Esophagus (tissue), 2 donors: ENCODE measurements at regions not wholly inside any gene's neighbourhood (a gene's known extent, or its start where the extent isn't known, plus 50 kb on each side); places are given as distances from the start of the nearest gene placed in this dataset.

Experiments
- H3K27ac ChIP-seq, 2 donors: one replicate each; pipeline ENCODE4 v1.5.1; 2013; ENCODE audit warnings: low read depth in 2 of 2, mild to moderate bottlenecking in 2 of 2, inconsistent platforms in 1 of 2, low read length in 1 of 2, moderate library complexity in 1 of 2
- H3K27me3 ChIP-seq, 2 donors: one replicate each; pipeline ENCODE4 v1.6.1; 2013; ENCODE audit warnings: low read length in 2 of 2, control low read depth in 1 of 2, mild to moderate bottlenecking in 1 of 2; ENCODE audit not compliant: insufficient read depth in 2 of 2, control insufficient read depth in 1 of 2
- H3K36me3 ChIP-seq, 2 donors: one replicate each; pipeline ENCODE4 v1.6.1; 2013; ENCODE audit warnings: low read length in 1 of 2; ENCODE audit not compliant: control insufficient read depth in 2 of 2, insufficient read depth in 2 of 2
- H3K4me1 ChIP-seq, 2 donors: one replicate each; pipeline ENCODE4 v1.6.1; 2013; ENCODE audit warnings: low read length in 1 of 2; ENCODE audit not compliant: control insufficient read depth in 2 of 2, insufficient read depth in 2 of 2
- H3K4me3 ChIP-seq, 2 donors: one replicate each; pipeline ENCODE4 v1.5.1; 2013; ENCODE audit warnings: low read length in 2 of 2, mild to moderate bottlenecking in 2 of 2, low read depth in 1 of 2, moderate library complexity in 1 of 2
- H3K9me3 ChIP-seq, 2 donors: one replicate each; pipeline ENCODE4 v1.6.1; 2013; ENCODE audit warnings: mild to moderate bottlenecking in 2 of 2, low read depth in 1 of 2, low read length in 1 of 2, moderate library complexity in 1 of 2; ENCODE audit not compliant: control insufficient read depth in 2 of 2, insufficient read depth in 1 of 2
- WGBS, 2 donors: extraction: QIAGEN DNeasy Blood & Tissue Kit; methylation state at CpG; one replicate each; pipeline ENCODE4 v1.1.7; 2013; 5-methylcytosine and 5-hydroxymethylcytosine counted together
- donor health status: healthy with polysubstance abuse.
- donor health status: Bipolar disorder and iron deficiency.

GRCh38 chr7:61576-62360, 130.6 kb upstream of the FAM20C start:
- no peak overlapping the region for H3K4me3 ChIP-seq
- H3K27me3 ChIP-seq: no peaks in the 10 kb centered on the region
- WGBS, 2 donors: 84 to 91% methylated on average over 18 of the region's 18 CpGs
- peaks cover 0 to 4% of the 10 kb centered on the region in 2 donors for H3K4me1 ChIP-seq
- H3K36me3 ChIP-seq: no peaks in the 10 kb centered on the region
- no peaks in the 10 kb centered on the region for H3K9me3 ChIP-seq
- H3K27ac ChIP-seq: no peak overlapping the region

DNA sequence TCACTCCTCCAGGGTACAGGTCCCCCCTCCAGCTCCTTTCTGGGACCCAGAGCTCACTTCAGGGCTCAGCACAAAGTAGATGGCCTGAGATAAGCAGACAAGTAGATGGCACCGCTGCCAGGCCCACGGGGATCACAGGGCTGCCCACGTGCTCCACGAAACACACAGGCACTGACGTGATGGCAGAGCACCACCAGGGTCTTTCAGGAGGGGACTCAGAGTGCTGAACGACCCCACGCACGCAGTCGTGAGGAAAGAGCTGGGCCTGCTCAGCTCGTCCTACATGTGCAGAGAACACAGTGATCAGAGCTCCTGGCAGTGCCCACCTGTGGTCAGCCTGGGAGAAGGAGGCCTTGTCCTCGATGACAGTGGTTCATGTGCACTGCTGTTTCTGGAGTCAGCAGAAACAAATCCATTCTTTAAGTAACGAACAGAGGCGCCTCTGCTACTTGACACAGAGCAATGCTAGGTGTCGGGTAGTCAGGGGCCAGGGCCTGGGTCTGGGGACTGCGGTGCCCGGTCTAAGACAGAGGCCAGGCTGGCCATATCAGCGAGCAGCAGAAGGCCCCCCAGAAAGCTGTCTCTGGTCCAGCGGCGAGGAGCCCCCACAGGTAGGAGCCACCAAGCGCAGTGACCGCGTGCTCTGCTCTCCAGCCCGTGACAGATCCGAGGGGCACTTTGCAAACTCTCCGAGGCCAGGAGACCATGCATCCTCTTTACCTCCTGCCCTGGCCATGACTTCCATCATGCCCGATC, 129.8 kb upstream of the FAM20C start:
- Histone ChIP-seq H3K9me3 (no peaks in the 10 kb centered on the region), H3K4me1 (peaks cover 0 to 4% of the 10 kb centered on the region in 2 donors), H3K4me3 (no peak overlapping the region), H3K27ac (no peak overlapping the region), H3K36me3 (no peaks in the 10 kb centered on the region), H3K27me3 (no peaks in the 10 kb centered on the region)
- WGBS, 2 donors: 92 to 94% methylated on average over 26 of the region's 26 CpGs

- no peaks in the 10 kb centered on the region for H3K27me3 ChIP-seq
- H3K9me3 ChIP-seq: no peaks in the 10 kb centered on the region
- 78 to 86% methylated on average over 5 of the region's 5 CpGs for WGBS, 2 donors
- H3K27ac ChIP-seq: no peak overlapping the region
- H3K36me3 ChIP-seq: no peaks in the 10 kb centered on the region
- H3K4me3 ChIP-seq: no peak overlapping the region
- H3K4me1 ChIP-seq: no peaks in the 10 kb centered on the region
Measured at GRCh38 chr7:63117-63480, 129.3 kb upstream of the FAM20C start.

DNA sequence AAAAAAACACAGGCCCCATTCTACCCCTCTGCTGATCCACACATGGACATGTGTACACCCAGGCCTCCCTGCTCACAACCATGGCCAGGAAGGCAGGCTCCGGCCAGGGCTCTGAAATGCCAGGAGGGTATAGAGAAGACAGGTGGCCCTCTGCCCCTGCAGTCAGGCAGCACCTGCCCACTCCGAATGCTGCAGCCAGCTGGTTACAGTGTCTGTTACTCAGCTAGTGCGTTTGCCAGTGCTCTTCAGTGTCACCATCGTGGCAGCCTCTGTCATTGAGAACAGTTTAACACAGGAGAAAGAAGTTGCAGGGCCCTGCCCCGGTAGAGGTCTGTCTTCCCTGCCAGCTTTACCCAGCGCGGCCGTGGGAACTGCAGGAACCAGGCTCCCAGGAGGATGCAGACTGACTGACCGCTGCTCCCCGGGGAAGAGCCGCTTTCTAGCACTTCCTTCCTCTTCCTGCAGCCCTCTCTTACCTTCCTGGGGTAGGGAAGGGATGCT, 128.8 kb upstream of the FAM20C start:
- WGBS, 2 donors: 61 to 67% methylated on average over 11 of the region's 11 CpGs
- no peak overlapping the region for H3K27ac ChIP-seq
- H3K9me3 ChIP-seq: no peaks in the 10 kb centered on the region
- no peak overlapping the region for H3K4me3 ChIP-seq
- H3K36me3 ChIP-seq: no peaks in the 10 kb centered on the region
- no peaks in the 10 kb centered on the region for H3K27me3 ChIP-seq
- H3K4me1 ChIP-seq: no peaks in the 10 kb centered on the region

DNA sequence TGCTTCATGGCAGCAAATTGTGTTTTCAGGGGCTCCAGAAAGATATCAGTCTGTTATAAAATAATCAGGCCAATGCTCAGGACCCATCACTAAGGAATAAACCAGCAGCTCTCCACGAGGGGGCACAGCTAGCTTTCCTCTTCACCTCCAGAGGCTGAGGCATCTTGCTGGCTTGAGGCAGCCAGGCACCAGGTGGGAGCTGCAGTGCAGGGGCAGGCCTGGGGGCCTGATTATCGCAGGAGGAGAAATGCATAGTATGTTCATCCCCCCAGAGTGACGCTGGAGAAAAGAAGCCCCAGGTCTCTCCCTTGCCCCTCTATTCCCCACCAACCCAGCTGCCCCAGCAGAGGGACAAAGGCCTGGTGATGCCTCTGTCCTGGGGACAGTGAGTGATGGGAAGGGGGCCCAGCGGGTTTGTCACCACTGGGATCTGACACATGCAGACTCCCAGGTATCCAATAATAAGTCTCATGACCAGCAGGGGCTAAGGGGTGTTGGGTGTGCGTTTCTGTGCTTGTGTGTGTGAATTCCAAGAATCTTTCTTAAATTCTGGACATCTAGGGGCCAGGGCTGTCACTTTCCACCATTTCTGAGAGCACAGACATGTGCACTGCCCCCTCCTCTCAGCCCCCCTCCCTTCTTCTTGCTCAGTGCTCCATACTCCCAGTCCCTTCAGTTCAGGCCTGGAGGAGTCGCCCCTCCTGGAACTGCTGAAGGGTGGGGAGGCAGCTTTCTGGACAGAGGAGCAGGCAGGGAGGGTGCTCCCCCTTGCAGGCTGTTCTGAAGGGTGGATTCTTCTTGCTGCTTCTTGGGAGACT, 128.1 kb upstream of the FAM20C start:
- no peak overlapping the region for H3K27ac ChIP-seq
- H3K9me3 ChIP-seq: no peaks in the 10 kb centered on the region
- H3K27me3 ChIP-seq: no peaks in the 10 kb centered on the region
- WGBS, 2 donors: 54 to 73% methylated on average over 6 of the region's 6 CpGs
- no peaks in the 10 kb centered on the region for H3K4me1 ChIP-seq
- no peaks in the 10 kb centered on the region for H3K36me3 ChIP-seq
- no peak overlapping the region for H3K4me3 ChIP-seq

- WGBS, 2 donors: 72% methylated on average over 11 of the region's 11 CpGs
- Histone ChIP-seq H3K9me3 (no peaks in the 10 kb centered on the region), H3K27me3 (no peaks in the 10 kb centered on the region)
Measured at GRCh38 chr7:64916-65341, 127.4 kb upstream of the FAM20C start.

GRCh38 chr7:65554-65953, 126.8 kb upstream of the FAM20C start:
- H3K27ac ChIP-seq: no peak overlapping the region
- no peaks in the 10 kb centered on the region for H3K27me3 ChIP-seq
- H3K4me3 ChIP-seq: no peak overlapping the region
- H3K9me3 ChIP-seq: no peaks in the 10 kb centered on the region
- no peaks in the 10 kb centered on the region for H3K36me3 ChIP-seq
- WGBS, 2 donors: 64 to 89% methylated on average over 8 of the region's 8 CpGs
- H3K4me1 ChIP-seq: no peaks in the 10 kb centered on the region

More at GRCh38 chr7:64916-65341, 127.4 kb upstream of the FAM20C start:
- Histone ChIP-seq H3K27ac (no peak overlapping the region), H3K4me3 (no peak overlapping the region), H3K36me3 (no peaks in the 10 kb centered on the region), H3K4me1 (no peaks in the 10 kb centered on the region)

DNA sequence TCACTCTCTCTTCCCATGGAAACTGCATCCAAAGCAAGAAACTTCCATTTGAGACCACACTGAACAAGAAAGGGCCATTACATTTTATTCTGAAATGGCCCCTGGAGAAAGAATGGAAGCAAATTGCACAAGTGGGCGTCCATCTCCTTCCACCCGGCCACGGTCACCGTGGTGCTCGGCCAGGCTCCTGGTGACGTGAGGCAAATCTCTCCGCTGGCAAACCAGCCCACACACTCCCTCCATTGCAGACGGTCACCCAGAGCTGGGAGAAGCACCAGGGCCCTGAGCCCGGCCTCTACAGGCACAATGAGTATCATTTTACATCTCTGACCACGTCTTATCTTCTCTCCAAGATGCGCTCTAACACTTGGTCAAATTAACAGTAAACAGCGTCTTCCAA, 126.1 kb upstream of the FAM20C start:
- Histone ChIP-seq H3K9me3 (no peaks in the 10 kb centered on the region), H3K27ac (no peak overlapping the region), H3K36me3 (no peaks in the 10 kb centered on the region), H3K4me3 (no peak overlapping the region), H3K27me3 (no peaks in the 10 kb centered on the region), H3K4me1 (no peaks in the 10 kb centered on the region)
- WGBS, 2 donors: 88 to 93% methylated on average over 12 of the region's 12 CpGs

DNA sequence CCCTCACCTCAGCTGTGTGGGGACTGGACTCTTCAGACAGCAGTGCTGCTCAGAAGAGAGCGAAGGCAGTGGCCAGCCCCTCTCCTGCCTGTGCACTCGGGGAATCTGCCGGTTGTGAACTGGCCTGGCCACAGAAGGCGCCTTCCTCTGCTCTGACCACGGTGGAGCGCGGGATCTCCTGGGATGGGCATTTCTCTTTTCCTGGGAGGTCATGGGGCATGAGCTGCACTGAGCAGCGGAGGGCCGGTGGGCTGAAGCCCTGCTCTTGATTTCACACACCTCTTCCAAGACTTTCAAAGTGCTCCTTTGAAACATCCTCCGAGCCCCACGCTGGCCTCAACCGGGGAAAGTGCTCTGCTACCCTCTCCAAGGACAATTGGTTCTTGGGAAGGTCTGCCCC, 125.6 kb upstream of the FAM20C start:
- Histone ChIP-seq H3K9me3 (no peaks in the 10 kb centered on the region), H3K4me3 (no peak overlapping the region), H3K27ac (no peak overlapping the region), H3K4me1 (no peaks in the 10 kb centered on the region), H3K27me3 (no peaks in the 10 kb centered on the region), H3K36me3 (no peaks in the 10 kb centered on the region)
- 93 to 96% methylated on average over 12 of the region's 12 CpGs for WGBS, 2 donors
